Right lobe of liver (tissue), 4 donors: ENCODE measurements at regions not wholly inside any gene's neighbourhood (a gene's known extent, or its start where the extent isn't known, plus 50 kb on each side); places are given as distances from the start of the nearest gene placed in this dataset.

Source experiments
- CTCF ChIP-seq, 4 donors: fragments of 200-600 bp in 3 of 4; fragments of 450-650 bp in 1 of 4; IDR thresholded peaks; one replicate each; pipeline versions ENCODE4 v1.5.1 to v1.8.0; 2016 to 2022; ENCODE audit warnings: antibody characterized with exemption in 4 of 4, mild to moderate bottlenecking in 2 of 4
- POLR2A ChIP-seq: fragments of 450-650 bp; IDR thresholded peaks from one replicate; pipeline ENCODE4 v1.6.1; 2017; ENCODE audit warnings: antibody characterized with exemption, mild to moderate bottlenecking
- donor health status: DM: no; HTN: no; CAD: no.
- donor health status: DM: no; HTN: no; CAD: no.
- donor health status: DM: no; HTN: yes; CAD: no.

- no peak for TF ChIP-seq CTCF (IDR thresholded peaks at IDR 0.05)
- TF ChIP-seq POLR2A: no peak
Observed at GRCh38 chr16:54780266-54780665, 150.4 kb upstream of the IRX5 start.
